Stomach (tissue), 4 donors: ENCODE measurements at regions not wholly inside any gene's neighbourhood (a gene's known extent, or its start where the extent isn't known, plus 50 kb on each side); places are given as distances from the start of the nearest gene placed in this dataset.

Source experiments
- EP300 ChIP-seq: sonication (generic); formaldehyde crosslinking; IDR thresholded peaks from one replicate; pipeline ENCODE4 v1.6.1; 2017; ENCODE audit warnings: antibody characterized with exemption
- POLR2A ChIP-seq, 4 donors: fragments of 450-650 bp; IDR thresholded peaks; one replicate each; pipeline ENCODE4 v1.6.1; 2016; ENCODE audit warnings: antibody characterized with exemption in 4 of 4, control low read depth in 2 of 4, mild to moderate bottlenecking in 1 of 4, moderate library complexity in 1 of 4
- POLR2AphosphoS5 ChIP-seq, 3 donors: sonication (generic); formaldehyde crosslinking; IDR thresholded peaks; one replicate each; pipeline ENCODE4 v1.6.1; 2016; ENCODE audit warnings: antibody characterized with exemption in 3 of 3
- TF ChIP-seq, protein P1 (sequence below), 7 experiments: fragments of 450-650 bp in 4 of 7; fragments of 200-600 bp in 3 of 7; sonication (generic) in 3 of 7; IDR thresholded peaks; one replicate each; pipeline ENCODE4 v1.5.1; 2016 to 2019; ENCODE audit warnings: antibody characterized with exemption in 7 of 7, control low read depth in 2 of 7, mild to moderate bottlenecking in 1 of 7

DNA sequence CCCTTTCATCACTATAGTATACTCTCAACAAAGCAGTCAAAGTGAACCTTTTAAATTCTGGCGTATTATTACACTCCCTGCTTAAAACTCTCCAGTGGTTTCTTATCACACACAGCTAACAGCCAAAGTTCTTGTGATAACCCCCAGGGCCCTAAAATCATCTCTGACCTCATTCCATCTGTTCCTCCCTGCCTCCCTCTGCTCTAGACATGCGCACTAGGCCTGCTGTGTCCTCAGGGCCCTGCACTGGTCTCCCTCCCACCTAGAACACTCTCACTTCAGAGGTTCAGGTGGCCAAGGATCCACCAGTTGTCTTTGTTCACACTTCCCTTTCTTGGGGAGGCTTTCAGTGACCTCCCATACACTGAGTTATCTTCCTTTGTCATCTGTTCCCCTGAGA, 603.4 kb downstream of the DSC3 start:
- TF ChIP-seq POLR2AphosphoS5 (IDR thresholded peaks at IDR 0.05) (no peak), POLR2A (IDR thresholded peaks at IDR 0.05) (no peak), EP300 (no peak)
- TF ChIP-seq, protein P1, sequence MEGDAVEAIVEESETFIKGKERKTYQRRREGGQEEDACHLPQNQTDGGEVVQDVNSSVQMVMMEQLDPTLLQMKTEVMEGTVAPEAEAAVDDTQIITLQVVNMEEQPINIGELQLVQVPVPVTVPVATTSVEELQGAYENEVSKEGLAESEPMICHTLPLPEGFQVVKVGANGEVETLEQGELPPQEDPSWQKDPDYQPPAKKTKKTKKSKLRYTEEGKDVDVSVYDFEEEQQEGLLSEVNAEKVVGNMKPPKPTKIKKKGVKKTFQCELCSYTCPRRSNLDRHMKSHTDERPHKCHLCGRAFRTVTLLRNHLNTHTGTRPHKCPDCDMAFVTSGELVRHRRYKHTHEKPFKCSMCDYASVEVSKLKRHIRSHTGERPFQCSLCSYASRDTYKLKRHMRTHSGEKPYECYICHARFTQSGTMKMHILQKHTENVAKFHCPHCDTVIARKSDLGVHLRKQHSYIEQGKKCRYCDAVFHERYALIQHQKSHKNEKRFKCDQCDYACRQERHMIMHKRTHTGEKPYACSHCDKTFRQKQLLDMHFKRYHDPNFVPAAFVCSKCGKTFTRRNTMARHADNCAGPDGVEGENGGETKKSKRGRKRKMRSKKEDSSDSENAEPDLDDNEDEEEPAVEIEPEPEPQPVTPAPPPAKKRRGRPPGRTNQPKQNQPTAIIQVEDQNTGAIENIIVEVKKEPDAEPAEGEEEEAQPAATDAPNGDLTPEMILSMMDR (IDR thresholded peaks at IDR 0.05) = no peak
